Stimulated activated CD8-positive, alpha-beta memory T cell treated with anti-CD3 and anti-CD28 coated beads, Interleukin-4, amount 100 ng/mL, for 24 hours (primary cell): ENCODE measurements at regions not wholly inside any gene's neighbourhood (a gene's known extent, or its start where the extent isn't known, plus 50 kb on each side); places are given as distances from the start of the nearest gene placed in this dataset.
"Not testable (repeated sequence)": the region's sequence is repeated elsewhere in the genome, so short reads cannot be mapped to it uniquely, and the experiment has no call there.

ENCODE experiments used
- DNase-seq: peaks from one replicate; pipeline ENCODE4 v3.0.0-alpha.2; 2020; ENCODE audit warnings: low read depth

DNA sequence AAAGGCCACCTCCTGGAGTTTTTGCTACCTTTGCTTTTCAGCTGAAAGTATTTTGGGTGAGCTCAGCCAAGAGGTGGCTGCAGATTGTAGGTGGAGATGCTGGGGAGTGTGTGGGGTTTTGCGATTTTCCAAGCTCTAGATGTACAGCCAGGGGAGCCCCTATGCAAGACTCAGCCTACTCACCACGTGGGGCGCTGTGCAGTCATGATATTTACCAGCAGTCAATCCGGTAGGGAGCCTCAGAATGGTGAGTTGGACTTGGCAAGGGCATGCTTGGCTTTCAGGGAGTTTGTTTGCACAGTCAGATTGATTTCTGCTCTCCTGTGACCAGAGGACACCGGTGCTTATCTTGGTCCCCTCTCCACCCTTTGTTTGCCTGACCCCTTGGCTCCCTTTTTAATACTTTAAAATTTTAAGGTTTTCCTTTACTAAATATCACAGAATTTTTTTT, 175.3 kb downstream of the UTP18 start:
- DNase-seq = no peak

DNA sequence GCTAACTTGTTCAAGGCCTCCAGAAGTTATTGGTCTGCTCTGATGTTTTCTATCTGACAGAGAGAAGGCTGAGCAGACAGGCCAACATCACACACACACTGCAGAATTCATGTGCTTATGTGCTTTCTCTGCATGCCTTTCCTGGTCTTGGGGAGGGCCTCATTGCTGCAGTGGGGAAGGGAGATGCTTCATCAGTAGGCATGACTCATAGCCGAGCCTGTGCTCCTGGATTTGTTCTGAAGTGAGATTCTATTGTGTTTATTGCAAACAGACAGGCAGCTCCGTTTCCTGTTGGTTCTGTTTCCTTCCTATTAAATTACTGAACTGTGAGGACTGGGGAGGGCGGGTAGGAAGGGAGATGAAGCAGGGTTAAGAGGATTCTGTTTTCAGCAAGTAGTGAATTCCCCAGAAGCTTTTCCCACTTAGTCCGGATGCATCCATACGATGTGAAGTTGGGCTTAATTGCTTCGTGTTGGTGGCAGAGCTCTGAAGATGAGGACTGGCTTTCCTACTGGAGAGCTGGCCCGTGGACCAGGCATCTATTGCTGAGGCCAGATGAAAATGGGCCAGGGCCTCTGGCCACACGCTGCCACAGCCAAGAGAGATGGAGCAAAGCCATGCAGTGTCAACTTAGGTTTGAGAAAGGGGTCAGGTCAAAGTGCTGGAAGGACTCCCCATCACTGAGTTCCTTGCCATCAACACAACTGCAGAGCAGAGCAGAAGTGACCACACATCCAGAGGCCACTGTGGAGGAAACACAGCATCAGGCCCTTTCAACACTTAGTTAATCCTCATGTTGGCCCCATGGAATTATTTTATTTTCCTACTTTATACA, 179.3 kb downstream of the UTP18 start:
- no peak for DNase-seq

DNA sequence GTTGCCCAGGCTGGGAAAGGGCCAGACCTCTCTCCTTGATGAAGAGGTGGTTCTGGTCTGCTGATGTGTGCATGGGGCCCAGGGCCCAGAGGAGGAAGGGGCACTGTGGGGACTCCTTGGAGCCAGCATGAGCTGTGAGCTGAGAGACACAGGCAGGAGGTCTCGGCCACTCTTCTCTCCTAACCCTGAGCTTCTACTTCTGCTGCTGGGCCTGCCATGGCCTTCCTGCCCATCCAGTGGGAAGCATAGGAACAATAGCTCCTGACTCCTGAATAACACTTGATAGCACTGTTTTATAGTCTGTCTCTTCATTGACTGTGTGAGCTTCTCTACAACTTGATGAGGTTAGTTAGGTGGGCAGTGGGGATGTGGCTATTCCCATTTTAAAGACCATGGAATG, 181.1 kb downstream of the UTP18 start:
- DNase-seq = no peak

DNA sequence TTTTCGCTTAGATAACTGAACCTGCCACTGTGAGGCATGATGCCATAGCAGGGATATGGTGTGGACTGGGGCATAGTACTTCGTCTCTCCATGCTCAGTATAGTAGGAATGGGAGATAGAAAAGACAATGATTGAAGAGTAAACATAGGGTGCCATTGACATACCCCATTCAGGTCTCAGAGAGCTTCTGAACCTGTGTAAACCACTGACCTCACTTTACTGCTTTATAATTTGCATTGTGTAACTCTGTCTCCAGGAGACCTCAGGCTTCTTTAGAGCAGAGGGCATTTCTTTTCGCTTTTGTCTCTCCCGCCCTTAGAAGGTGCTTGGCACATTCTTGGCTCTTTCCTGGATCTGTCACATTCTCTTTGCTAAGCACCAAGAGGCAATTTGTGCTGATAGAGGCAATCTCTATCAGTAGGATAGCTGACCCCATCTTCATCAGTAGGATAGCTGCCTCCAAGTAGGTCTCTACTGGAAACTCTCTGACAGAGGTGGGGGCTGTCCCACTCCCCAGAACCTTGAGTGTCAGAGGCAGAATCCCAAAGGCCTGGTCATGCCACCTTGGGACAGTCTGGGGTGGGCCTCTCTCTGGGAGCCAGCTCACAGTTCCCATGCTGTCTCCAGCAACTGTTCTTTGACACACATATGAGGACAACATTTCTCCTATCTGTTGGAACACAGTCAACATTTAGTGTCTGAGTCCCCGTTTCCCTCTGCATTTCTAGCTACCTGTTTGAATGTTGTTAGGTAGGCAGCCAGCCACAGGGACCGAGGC, 181.9 kb downstream of the UTP18 start:
- no peak for DNase-seq

DNA sequence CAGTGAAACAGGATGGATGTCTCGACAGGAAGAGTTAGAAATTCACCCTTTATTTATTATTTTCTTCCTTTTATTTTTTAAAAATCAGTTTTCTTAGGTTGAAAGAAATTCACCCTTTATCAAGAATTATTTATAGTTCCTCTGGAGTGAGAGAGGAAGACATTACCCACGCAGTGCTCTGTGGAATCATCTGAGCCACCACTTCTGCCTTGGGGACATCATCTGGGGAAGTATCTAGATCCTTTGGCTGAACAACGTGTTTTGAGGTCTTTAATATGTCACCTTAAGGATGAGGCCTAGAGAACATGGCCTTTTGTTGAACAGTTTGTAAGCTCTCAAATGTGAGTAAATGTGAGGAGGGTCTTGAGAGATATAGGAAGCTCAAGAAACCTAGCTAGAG, 183.3 kb downstream of the UTP18 start:
- DNase-seq = no peak

DNA sequence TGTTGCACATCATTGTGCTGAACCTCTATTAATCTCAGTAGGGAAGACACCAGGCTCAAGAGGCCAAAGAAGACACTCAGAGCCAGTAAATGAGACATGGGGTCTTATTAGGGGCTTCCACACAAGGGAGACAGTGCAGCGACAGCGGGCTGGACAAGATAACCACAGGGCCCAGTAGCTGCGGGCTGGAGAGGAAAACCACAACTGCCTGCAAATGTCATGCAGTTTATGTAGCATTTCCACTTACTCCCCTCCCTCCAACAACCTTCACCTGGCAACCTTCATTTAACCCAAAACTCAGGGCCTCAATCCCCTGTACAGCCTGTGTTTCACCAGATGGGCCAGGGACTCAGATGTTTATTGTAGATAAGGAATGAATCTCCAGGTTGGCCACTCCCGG, 185.6 kb downstream of the UTP18 start:
- DNase-seq = no peak

DNA sequence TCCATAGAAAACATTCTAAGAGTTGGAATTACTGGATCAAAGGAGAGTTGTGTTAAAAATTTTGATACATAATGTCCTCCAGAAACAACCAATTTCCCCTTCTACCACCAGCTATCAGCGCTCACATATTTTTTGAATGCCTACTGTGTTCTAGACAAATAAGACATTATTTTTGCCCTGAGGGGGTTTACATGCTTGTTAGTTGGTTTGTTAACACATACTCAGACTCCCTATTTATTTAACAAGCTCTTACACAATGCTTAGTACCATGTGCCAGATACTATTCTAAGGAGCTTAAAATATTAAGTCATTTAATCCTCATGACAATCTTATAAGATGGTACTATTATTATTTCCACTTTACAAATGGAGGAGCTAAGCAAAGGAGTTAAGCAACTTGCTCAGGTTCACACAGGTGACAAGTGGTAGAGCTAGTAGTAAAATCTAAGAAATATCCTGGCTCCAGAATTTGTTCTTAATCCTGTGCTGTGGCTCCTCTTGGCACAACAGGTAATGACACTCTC, 194.2 kb downstream of the UTP18 start:
- no peak for DNase-seq

DNA sequence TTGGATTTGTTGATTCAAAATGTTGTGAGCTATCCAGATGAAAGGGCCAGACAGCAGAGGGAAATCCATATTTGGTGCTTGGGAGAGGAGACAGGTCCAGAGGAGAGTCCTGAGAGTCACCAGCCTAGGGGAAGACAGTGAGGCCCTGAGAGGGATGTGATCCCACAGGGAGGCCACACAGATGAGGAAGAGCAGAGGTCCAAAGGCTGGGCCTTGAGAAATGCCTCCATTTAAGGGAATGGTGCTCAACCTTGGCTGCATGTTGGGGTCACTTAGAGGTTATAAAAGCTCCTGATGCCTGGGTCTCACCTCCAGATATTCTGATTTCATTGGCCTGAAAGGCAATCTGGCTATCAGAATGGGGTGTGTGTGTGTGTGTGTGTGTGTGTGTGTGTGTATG, 194.9 kb downstream of the UTP18 start:
- no peak for DNase-seq

DNA sequence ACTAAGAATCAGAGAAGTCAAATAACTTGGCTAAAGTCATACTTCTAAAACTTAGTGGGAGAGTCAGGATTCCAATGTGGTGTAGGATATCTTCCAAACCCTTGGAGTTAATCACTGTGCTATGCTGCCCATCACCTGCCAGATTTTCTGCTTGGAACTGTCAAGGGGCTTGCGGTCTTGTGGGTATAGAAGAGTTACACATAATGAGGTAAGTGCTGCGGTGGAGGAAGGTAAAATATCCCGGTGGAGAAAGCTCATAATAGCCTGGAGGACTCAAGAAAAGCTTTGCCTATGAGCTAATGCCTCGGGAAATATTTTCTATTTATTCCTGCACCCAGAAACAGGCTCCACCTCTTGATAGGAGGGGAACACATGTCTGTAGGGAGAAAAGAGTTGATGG, 195.6 kb downstream of the UTP18 start:
- no peak for DNase-seq

DNA sequence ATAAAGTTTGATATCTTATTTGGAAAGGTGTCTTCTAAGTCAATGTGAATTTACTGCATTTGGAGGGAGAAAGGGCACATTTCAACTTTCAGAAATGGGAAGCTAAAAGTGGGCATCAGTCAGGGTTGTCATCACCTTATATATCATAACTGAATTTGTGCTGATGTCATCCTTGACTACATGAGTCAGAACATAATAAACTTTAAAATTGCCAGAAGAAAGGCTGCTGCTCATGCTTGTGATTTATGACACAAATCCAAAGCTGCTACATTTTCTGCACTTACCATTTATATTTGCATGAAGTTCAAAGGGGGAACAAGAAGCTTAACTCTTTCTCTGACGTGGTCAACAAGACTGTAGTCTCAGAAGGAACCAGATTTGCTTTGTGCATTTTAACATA, 196.6 kb downstream of the UTP18 start:
- DNase-seq = no peak

DNA sequence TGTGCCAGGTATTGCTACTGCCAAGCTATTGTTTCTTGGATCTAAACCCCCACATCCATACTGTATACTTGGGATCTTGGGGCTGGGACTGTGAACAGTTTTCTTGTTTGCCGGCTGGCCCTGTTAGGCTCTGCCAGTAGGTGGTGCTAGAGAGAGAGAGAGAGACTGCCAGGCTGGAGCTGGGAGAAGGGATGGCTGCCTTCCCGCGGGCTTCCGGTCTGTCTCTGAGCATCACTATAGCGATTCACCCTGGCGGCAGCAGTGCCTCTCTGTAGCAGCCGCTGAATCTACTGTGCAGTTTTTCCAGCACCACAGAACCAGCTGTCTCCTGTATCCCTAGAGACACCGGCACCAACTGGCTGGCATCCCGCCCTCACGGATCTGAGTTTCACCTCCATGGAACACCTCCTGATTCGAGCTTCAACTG, 201.2 kb downstream of the UTP18 start:
- peak; percentile 15 for DNase-seq

DNA sequence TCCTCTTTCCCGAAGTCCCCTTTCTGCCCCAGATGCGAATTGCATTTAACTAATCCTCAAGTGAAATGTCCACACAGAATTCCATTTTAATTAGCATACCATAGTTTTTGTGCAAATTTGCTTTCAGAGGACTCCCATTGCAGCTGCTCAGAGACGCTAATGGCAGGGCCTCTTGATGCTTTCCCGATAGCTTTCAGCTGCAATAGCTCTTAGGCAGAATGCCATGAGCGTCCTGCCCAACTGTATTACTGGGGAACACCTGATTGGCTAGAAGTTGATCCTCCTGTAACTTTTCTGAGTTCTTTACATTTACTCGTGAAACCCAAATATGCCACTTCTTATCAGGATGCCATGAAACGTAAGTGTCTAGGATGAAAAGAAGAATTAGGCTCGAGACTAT, 203.0 kb downstream of the UTP18 start:
- no peak for DNase-seq

DNA sequence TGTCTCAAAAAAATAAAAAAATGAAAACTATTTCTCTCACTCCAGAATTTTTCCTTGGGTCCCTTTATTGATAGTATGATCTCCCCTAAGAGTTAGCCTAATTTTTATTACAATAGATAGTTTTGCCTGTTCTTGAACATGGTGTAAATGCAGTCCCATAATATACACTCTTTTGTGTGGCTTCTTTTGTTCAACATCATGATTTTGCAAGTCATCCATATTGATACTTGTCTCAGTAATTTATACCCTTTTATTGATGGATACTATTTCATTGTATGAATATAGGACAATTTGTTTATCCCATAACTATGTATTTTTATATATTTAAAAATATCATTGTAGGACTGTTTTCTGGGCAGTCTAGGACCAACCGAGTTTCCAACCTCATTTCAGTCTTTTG, 207.0 kb downstream of the UTP18 start:
- DNase-seq = no peak

DNA sequence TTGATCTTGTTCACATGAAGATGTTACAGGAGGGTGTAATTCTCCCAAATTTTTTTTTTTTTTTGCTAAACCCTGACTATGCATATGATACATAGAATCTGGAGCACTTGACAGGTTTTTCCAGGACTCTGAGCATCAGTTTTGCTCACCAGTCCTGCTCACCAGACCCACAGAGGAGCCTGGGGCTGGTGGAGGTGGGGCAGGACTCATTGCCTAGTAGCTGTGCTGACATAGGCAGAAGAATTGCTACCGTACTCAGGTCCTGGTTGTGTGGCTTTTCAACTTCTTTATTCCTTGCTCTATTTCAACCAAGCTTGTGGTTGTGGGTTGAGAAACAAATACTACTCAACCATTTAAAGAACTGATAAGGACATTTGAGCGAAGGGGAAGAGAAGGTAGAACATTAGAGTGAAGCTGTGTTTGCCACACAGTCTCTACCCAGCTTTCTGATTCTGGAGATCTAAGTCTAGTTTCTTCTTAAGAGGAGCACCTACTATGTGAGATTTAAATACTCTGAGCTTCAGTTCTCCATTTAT, 212.4 kb downstream of the UTP18 start:
- DNase-seq = no peak

DNA sequence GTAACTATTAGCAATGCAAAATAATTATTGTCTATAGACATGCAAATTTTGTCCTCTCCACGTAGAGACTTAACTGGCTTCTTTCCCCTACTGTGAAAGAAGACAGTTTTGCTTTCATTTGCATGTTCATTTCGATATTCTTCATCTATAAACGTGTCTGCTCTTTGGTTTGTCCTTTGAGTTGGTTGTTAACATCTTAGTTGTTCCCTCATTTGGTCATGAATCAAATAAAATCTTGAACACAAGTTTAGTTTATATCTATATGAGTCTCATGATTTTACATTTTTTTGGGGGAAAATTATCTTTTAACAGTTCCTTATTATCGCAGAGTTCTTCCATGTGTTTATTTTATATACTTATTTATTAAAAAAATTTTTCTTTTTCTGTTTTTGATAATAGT, 214.4 kb downstream of the UTP18 start:
- DNase-seq = no peak

DNA sequence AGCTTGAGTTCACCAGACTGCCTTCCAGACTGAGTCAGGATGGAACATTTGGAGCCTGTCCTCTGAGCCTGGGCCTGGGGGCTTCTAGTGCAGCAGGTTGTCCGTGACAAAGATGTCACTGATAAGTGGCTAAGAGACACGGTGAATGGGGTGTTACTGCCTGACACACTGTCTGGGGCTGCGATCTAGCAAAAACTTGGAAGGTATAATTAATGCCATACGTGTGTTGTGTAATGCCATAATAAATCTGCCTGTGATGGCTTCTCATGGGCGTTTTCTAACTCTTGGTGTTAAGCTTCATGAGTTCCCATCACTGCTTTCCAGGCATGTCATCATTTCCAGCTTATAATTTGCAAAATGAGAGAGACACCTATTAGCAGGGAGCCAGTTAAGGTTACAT, 215.4 kb downstream of the UTP18 start:
- DNase-seq = no peak

DNA sequence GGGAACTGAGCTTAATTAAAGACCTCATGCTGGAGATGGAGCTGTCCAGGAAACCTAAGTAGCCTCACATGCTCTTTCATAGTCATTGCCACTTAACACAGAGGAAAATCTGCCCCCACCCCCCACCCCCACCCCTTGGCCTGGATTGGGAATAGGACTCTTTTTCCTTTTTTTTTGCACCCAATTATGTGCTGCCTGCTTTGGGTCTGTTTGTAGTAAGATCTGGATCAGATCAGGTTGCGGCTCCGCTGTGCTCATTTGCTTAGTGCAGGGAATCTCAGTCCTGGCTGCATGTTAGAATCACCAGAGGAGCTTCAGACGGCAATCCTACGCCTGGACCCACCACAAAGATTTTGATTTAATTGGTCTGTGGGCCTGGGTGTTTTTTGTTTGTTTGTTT, 219.0 kb downstream of the UTP18 start:
- no peak for DNase-seq

DNA sequence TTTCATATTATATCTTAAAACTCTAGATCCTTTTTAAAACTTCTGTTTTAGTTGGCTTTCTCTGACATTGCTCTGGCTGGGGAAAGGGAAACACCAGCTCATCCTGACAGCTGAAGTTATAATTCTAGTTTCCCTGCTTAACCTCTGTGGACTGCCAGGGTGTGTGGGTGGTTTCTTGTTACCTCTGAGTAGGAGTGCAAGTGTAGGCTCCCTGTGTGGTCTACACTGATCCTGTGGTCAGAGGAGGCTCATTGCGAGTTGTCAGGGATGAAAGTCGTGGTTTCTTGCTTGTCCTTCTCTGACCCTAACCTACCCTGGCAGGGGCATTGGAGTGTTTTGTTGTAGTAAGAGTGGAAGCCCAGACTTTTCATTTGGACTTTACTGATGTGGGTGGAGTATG, 221.0 kb downstream of the UTP18 start:
- DNase-seq = no peak

DNA sequence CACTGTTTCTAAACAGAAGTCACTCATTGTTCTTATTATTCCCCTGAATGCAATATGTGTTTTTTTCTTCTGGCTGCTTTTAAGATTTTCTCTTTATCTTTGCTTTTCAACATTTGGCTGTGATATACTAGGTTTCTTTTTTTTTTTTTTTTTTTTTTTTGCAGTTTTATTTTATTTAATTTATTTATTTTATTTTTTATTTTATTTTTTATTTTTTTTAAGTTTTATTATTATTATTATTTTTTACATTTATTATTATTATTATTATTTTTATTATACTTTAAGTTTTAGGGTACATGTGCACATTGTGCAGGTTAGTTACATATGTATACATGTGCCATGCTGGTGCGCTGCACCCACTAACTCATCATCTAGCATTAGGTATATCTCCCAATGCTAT, 221.9 kb downstream of the UTP18 start:
- DNase-seq = not testable (repeated sequence)

DNA sequence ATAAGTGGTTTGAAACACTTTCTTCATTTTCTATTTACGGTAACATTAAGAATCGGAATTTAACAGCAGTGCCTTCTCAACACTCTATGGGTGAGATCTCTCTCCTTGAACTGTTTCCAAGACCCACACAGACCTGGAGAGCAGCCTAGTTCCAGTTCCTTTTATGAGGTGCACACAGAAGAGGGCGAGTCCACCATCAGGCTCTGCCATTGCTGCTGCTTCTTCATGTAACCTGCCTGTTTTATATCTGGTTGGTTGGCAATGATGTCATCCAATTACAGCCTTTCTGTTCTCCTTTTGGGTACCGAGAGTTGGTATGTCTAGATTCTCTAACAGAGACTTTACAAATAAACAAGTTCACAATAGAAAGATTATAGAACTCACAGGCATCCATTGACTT, 225.7 kb downstream of the UTP18 start:
- DNase-seq = no peak

DNA sequence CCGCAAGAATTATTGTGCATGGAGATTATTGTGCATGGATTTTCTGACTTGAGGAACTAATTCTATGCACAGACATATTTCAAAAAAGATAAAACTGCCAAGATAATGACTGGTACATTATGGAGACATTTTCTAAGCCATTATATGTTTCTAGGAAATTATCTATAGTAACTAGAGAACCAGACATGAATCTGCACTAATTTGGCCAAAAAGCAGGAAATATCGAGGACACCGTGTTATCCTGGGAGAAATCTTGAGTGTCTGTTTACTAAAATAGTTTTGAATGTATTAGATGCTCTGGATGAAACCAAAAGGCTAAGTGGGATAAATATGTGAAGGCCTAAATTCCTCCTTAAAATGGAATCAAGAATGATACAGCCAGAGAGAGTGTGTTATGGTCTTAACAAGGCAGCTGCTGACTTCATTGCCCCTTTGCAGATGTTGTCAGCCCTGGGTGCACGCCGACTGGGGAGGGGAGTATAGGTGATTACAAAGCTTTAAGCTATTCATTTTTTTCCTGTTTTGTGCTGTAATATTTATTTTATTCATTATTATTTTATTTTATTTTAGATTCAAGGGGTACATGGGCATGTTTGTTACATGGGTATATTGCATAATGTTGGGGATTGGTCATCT, 226.7 kb downstream of the UTP18 start:
- no peak for DNase-seq

DNA sequence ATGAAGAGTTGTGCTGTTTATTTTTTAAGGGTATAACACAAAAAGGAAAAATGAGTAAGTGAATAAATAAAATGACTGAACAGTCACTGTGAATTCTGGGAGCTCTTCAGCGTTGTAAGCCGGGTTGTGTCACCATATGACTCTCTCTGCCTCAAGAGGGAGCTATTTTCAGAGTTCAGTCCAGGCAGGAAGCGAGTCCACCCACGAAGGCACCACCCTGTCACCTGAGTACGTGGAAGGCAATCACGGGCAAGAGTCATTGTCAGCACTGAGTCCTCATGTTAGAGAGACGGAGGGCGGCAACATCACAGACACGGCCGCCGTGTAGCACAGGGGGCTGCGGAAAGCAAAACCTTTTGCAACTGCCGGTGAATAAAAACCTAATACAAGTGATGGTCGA, 227.6 kb downstream of the UTP18 start:
- no peak for DNase-seq

DNA sequence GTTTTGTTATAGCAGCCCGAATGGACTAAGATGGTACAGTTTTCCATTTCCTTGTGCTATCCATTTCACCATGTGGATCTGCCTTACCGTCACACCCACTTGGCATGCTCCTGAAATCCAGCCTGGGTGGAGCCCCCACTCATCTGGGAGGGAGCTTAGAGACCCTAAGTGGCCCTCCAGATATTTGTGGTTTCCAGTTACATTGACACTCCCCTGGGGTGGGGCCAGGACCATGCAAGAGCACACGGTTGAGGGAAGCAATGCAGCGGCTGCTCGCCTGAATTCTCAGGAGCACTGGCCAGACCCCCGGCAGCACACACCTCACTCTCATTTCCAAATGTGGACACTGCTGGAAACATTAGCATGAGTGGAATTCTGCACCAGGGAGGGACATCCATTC, 231.1 kb downstream of the UTP18 start:
- DNase-seq = no peak
